ENCODE measurements at regions not wholly inside any gene's neighbourhood (a gene's known extent, or its start where the extent isn't known, plus 50 kb on each side); places are given as distances from the start of the nearest gene placed in this dataset.

- TF ChIP-seq, protein P1, sequence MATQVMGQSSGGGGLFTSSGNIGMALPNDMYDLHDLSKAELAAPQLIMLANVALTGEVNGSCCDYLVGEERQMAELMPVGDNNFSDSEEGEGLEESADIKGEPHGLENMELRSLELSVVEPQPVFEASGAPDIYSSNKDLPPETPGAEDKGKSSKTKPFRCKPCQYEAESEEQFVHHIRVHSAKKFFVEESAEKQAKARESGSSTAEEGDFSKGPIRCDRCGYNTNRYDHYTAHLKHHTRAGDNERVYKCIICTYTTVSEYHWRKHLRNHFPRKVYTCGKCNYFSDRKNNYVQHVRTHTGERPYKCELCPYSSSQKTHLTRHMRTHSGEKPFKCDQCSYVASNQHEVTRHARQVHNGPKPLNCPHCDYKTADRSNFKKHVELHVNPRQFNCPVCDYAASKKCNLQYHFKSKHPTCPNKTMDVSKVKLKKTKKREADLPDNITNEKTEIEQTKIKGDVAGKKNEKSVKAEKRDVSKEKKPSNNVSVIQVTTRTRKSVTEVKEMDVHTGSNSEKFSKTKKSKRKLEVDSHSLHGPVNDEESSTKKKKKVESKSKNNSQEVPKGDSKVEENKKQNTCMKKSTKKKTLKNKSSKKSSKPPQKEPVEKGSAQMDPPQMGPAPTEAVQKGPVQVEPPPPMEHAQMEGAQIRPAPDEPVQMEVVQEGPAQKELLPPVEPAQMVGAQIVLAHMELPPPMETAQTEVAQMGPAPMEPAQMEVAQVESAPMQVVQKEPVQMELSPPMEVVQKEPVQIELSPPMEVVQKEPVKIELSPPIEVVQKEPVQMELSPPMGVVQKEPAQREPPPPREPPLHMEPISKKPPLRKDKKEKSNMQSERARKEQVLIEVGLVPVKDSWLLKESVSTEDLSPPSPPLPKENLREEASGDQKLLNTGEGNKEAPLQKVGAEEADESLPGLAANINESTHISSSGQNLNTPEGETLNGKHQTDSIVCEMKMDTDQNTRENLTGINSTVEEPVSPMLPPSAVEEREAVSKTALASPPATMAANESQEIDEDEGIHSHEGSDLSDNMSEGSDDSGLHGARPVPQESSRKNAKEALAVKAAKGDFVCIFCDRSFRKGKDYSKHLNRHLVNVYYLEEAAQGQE (IDR thresholded peaks at IDR 0.05) = no peak
- TF ChIP-seq, protein P2, sequence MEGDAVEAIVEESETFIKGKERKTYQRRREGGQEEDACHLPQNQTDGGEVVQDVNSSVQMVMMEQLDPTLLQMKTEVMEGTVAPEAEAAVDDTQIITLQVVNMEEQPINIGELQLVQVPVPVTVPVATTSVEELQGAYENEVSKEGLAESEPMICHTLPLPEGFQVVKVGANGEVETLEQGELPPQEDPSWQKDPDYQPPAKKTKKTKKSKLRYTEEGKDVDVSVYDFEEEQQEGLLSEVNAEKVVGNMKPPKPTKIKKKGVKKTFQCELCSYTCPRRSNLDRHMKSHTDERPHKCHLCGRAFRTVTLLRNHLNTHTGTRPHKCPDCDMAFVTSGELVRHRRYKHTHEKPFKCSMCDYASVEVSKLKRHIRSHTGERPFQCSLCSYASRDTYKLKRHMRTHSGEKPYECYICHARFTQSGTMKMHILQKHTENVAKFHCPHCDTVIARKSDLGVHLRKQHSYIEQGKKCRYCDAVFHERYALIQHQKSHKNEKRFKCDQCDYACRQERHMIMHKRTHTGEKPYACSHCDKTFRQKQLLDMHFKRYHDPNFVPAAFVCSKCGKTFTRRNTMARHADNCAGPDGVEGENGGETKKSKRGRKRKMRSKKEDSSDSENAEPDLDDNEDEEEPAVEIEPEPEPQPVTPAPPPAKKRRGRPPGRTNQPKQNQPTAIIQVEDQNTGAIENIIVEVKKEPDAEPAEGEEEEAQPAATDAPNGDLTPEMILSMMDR (IDR thresholded peaks at IDR 0.05; ENCODE audit: low read depth, low read length, missing input control) = no peak
- no peak for TF ChIP-seq HNF4G (IDR thresholded peaks at IDR 0.05)
- TF ChIP-seq YY1 (IDR thresholded peaks at IDR 0.05) = no peak
- TF ChIP-seq HNF4A (conservative IDR thresholded peaks at IDR 0.05) = no peak
Measured at GRCh38 chr1:188489336-188490112, 1660.8 kb downstream of the PLA2G4A start.

Data from liver (tissue), 3 donors.